ENCODE measurements at regions not wholly inside any gene's neighbourhood (a gene's known extent, or its start where the extent isn't known, plus 50 kb on each side); places are given as distances from the start of the nearest gene placed in this dataset.

DNA sequence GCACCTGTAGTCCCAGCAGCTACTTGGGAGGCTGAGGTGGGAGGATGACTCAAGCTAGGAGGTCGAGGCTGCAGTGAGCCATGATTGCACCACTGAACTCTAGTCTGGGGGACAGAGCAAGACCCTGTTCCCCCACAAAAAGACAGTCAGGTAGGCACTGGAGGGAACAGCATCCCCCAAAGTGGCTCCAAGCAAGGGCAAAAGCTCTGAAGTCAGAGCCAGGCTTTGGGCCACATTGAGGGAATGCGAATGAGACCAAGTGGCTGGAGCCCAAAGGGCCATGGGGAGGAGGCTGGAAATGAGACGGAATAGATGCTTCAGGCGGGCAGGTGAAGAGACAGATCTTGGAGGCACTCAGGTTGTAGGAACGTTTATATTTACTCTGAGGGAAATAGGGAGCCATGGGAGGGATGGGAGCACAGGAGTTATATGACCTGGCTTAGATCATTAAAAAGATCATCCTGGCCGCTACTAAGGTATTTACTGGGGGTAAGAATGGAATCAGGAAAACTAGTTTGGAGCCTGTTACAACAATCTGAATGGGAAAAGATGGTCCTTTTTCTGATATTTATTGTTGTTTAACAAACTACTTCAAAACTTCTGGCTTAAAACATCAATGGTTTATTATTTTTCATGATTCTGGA, 229.6 kb upstream of the ZNF217 start:
- peaks cover 0 to 6% (median under 1%) of the 10 kb centered on the region in 4 donors for H3K4me1 ChIP-seq (ENCODE audit: control insufficient read depth in 4 of 4, insufficient read depth in 4 of 4, low read length in 3 of 4)
- no peaks in the 10 kb centered on the region for H3K9me3 ChIP-seq (ENCODE audit: control insufficient read depth in 4 of 4, low read length in 3 of 4)
- H3K9ac ChIP-seq (ENCODE audit: low read depth in 1 of 2, low read length in 2 of 2) = no peak overlapping the region
- H3K27ac ChIP-seq (ENCODE audit: low read depth in 1 of 2, low read length in 2 of 2) = no peak overlapping the region
- DNase-seq (ENCODE audit: low spot score) = no peak
- no peak overlapping the region for H3K4me3 ChIP-seq (ENCODE audit: low read depth in 1 of 3, low read length in 3 of 3)
- no peaks in the 10 kb centered on the region for H3K36me3 ChIP-seq (ENCODE audit: control insufficient read depth in 4 of 4, insufficient read depth in 3 of 4, low read depth in 1 of 4, low read length in 3 of 4)
- no peaks in the 10 kb centered on the region for H3K27me3 ChIP-seq (ENCODE audit: control insufficient read depth in 4 of 4, insufficient read depth in 4 of 4, low read length in 3 of 4)
- 94% methylated on average over 6 of the region's 6 CpGs for WGBS
- no peak for TF ChIP-seq ATF3 (IDR thresholded peaks at IDR 0.05)
- TF ChIP-seq HNF4A (conservative IDR thresholded peaks at IDR 0.05) = no peak
- TF ChIP-seq FOXA1 (IDR thresholded peaks at IDR 0.05) = no peak
- TF ChIP-seq YY1 (IDR thresholded peaks at IDR 0.05) = no peak
- TF ChIP-seq SP1 (IDR thresholded peaks at IDR 0.05) = no peak

DNA sequence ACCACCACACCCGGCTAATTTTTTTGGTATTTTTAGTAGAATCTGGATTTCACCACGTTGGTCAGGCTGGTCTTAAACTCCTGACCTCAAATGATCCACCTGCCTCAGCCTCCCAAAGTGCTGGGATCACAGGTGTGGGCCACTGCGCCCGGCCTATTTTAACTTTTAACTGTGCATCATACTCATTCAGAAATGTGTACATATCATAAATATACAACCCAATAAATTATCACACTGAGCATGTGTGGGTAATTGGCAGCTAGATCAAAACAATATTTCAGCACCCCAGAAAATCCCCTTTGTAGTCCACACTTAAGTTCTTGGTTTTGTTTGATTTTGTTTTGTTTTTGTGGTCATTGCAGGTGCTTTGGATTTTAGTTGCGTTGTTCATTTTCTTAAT, 228.9 kb upstream of the ZNF217 start:
- Histone ChIP-seq H3K9ac (ENCODE audit: low read depth in 1 of 2, low read length in 2 of 2) (no peak overlapping the region), H3K36me3 (ENCODE audit: control insufficient read depth in 4 of 4, insufficient read depth in 3 of 4, low read depth in 1 of 4, low read length in 3 of 4) (no peaks in the 10 kb centered on the region), H3K9me3 (ENCODE audit: control insufficient read depth in 4 of 4, low read length in 3 of 4) (no peaks in the 10 kb centered on the region), H3K4me1 (ENCODE audit: control insufficient read depth in 4 of 4, insufficient read depth in 4 of 4, low read length in 3 of 4) (peaks cover 0 to 4% (median under 1%) of the 10 kb centered on the region in 4 donors), H3K4me3 (ENCODE audit: low read depth in 1 of 3, low read length in 3 of 3) (no peak overlapping the region), H3K27ac (ENCODE audit: low read depth in 1 of 2, low read length in 2 of 2) (no peak overlapping the region), H3K27me3 (ENCODE audit: control insufficient read depth in 4 of 4, insufficient read depth in 4 of 4, low read length in 3 of 4) (no peaks in the 10 kb centered on the region)
- TF ChIP-seq JUND (IDR thresholded peaks at IDR 0.05) (no peak), TAF1 (conservative IDR thresholded peaks at IDR 0.05) (no peak), CTCF (IDR thresholded peaks at IDR 0.05; ENCODE audit: low read depth, low read length, missing input control) (no peak)
- no peak for DNase-seq (ENCODE audit: low spot score)
- 94% methylated on average over 5 of the region's 5 CpGs for WGBS

GRCh38 chr20:53819973-53820451, 226.4 kb upstream of the ZNF217 start:
- WGBS = 68% methylated on average over 7 of the region's 7 CpGs
- Histone ChIP-seq H3K9me3 (ENCODE audit: control insufficient read depth in 4 of 4, low read length in 3 of 4) (no peaks in the 10 kb centered on the region), H3K27me3 (ENCODE audit: control insufficient read depth in 4 of 4, insufficient read depth in 4 of 4, low read length in 3 of 4) (no peaks in the 10 kb centered on the region), H3K4me1 (ENCODE audit: control insufficient read depth in 4 of 4, insufficient read depth in 4 of 4, low read length in 3 of 4) (peaks cover 0 to 4% (median 0%) of the 10 kb centered on the region in 4 donors), H3K9ac (ENCODE audit: low read depth in 1 of 2, low read length in 2 of 2) (no peak overlapping the region), H3K27ac (ENCODE audit: low read depth in 1 of 2, low read length in 2 of 2) (no peak overlapping the region), H3K36me3 (ENCODE audit: control insufficient read depth in 4 of 4, insufficient read depth in 3 of 4, low read depth in 1 of 4, low read length in 3 of 4) (no peaks in the 10 kb centered on the region), H3K4me3 (ENCODE audit: low read depth in 1 of 3, low read length in 3 of 3) (no peak overlapping the region)
- no peak for DNase-seq (ENCODE audit: low spot score)
- TF ChIP-seq ZBTB33 (IDR thresholded peaks at IDR 0.05) (no peak), RAD21 (IDR thresholded peaks at IDR 0.05) (peak; percentile 6 to 52), ATF3 (IDR thresholded peaks at IDR 0.05) (no peak)
- TF ChIP-seq, protein P1, sequence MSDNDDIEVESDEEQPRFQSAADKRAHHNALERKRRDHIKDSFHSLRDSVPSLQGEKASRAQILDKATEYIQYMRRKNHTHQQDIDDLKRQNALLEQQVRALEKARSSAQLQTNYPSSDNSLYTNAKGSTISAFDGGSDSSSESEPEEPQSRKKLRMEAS (IDR thresholded peaks at IDR 0.05) = no peak

Data from liver (tissue), 8 donors.